Neural cell (in vitro differentiated cells): ENCODE measurements at regions not wholly inside any gene's neighbourhood (a gene's known extent, or its start where the extent isn't known, plus 50 kb on each side); places are given as distances from the start of the nearest gene placed in this dataset.
"Not testable (repeated sequence)": the region's sequence is repeated elsewhere in the genome, so short reads cannot be mapped to it uniquely, and the experiment has no call there.

Experiments
- H2AFZ ChIP-seq: fragments of 200-600, 300-800 bp; sonication (generic), shearing (Covaris generic); 2 replicates; pipeline ENCODE4 v1.6.0; 2014; ENCODE audit warnings: low read depth, mild to moderate bottlenecking, antibody characterized with exemption, low read length, moderate library complexity
- H3F3A ChIP-seq: fragments of 200-600 bp; shearing (Covaris generic); 2 replicates; pipeline ENCODE4 v1.6.1; 2016; ENCODE audit warnings: mild to moderate bottlenecking, moderate library complexity, mixed read lengths, antibody characterized with exemption, low read length; ENCODE audit not compliant: insufficient read depth, poor library complexity, severe bottlenecking
- H3K27ac ChIP-seq: fragments of 200-600, 300-800 bp; sonication (generic), shearing (Covaris generic); 2 replicates; pipeline ENCODE4 v1.5.1; 2014; ENCODE audit warnings: mild to moderate bottlenecking, low read length, moderate library complexity
- H3K27me3 ChIP-seq: fragments of 300-800, 200-600 bp; sonication (generic), shearing (Covaris generic); 2 replicates; pipeline ENCODE4 v1.6.0; 2014; ENCODE audit warnings: mild to moderate bottlenecking, low read depth, low read length, moderate library complexity; ENCODE audit not compliant: insufficient read depth
- H3K36me3 ChIP-seq: fragments of 300-800, 200-600 bp; sonication (generic), shearing (Covaris generic); 2 replicates; pipeline ENCODE4 v1.5.1; 2014; ENCODE audit warnings: mild to moderate bottlenecking, antibody characterized with exemption, low read length, moderate library complexity; ENCODE audit not compliant: insufficient read depth
- H3K4me2 ChIP-seq: fragments of 300-800, 200-600 bp; sonication (generic), shearing (Covaris generic); 2 replicates; pipeline ENCODE4 v1.6.0; 2014; ENCODE audit warnings: mild to moderate bottlenecking, low read length
- H3K4me3 ChIP-seq: fragments of 300-800, 200-600 bp; sonication (generic), shearing (Covaris generic); 2 replicates; pipeline ENCODE4 v1.5.1; 2014; ENCODE audit warnings: mild to moderate bottlenecking, low read length, moderate library complexity
- H3K79me2 ChIP-seq: fragments of 200-600 bp; shearing (Covaris generic); replicated peaks from 2 replicates; pipeline ENCODE4 v1.6.0; 2014; ENCODE audit warnings: mild to moderate bottlenecking, low read length, moderate library complexity; ENCODE audit not compliant: insufficient read depth
- H3K9ac ChIP-seq: fragments of 300-800, 200-600 bp; sonication (generic), shearing (Covaris generic); 2 replicates; pipeline ENCODE4 v1.6.1; 2016; ENCODE audit warnings: mild to moderate bottlenecking, low read length, mixed read lengths
- H3K9me2 ChIP-seq: fragments of 200-600 bp; shearing (Covaris generic); 2 replicates; pipeline ENCODE4 v1.6.1; 2016; ENCODE audit warnings: mild to moderate bottlenecking, low read length, mixed read lengths; ENCODE audit not compliant: insufficient read depth
- H3K9me3 ChIP-seq: fragments of 200-600, 300-800 bp; sonication (generic), shearing (Covaris generic); 2 replicates; pipeline ENCODE4 v1.6.1; 2016; ENCODE audit warnings: mild to moderate bottlenecking, mixed run types, low read length, moderate library complexity, mixed read lengths
- H4K20me1 ChIP-seq: fragments of 200-600 bp; shearing (Covaris generic); 2 replicates; pipeline ENCODE4 v1.6.1; 2016; ENCODE audit warnings: mild to moderate bottlenecking, mixed run types; ENCODE audit not compliant: insufficient read depth
- CTCF ChIP-seq: fragments of 450-650 bp; IDR thresholded peaks from 2 replicates; pipeline ENCODE4 v1.5.1; 2014; ENCODE audit warnings: antibody characterized with exemption, mild to moderate bottlenecking, moderate library complexity; ENCODE audit not compliant: poor library complexity, severe bottlenecking
- EP300 ChIP-seq: fragments of 450-650 bp; conservative IDR thresholded peaks from 2 replicates; pipeline ENCODE4 v1.6.1; 2014; ENCODE audit warnings: antibody characterized with exemption, mild to moderate bottlenecking, moderate library complexity; ENCODE audit not compliant: poor library complexity, severe bottlenecking
- EZH2 ChIP-seq: fragments of 200-600, 300-800 bp; shearing (Covaris generic), sonication (generic); IDR thresholded peaks from 2 replicates; pipeline ENCODE4 v1.6.1; 2014; ENCODE audit warnings: antibody characterized with exemption, low read length, borderline replicate concordance, mild to moderate bottlenecking; ENCODE audit not compliant: insufficient read depth, poor library complexity, severe bottlenecking
- MXI1 ChIP-seq: fragments of 450-650 bp; conservative IDR thresholded peaks from 2 replicates; pipeline ENCODE4 v1.6.1; 2014; ENCODE audit warnings: antibody characterized with exemption, mild to moderate bottlenecking; ENCODE audit not compliant: poor library complexity, severe bottlenecking
- POLR2AphosphoS5 ChIP-seq: IDR thresholded peaks from 2 replicates; pipeline ENCODE4 v1.6.1; 2012
- RAD21 ChIP-seq: fragments of 450-650 bp; conservative IDR thresholded peaks from 2 replicates; pipeline ENCODE4 v1.6.1; 2014; ENCODE audit warnings: antibody characterized with exemption, mild to moderate bottlenecking, moderate library complexity
- REST ChIP-seq: IDR thresholded peaks from 2 replicates; pipeline ENCODE4 v1.6.1; 2012; ENCODE audit warnings: borderline replicate concordance
- SMC3 ChIP-seq: fragments of 450-650 bp; conservative IDR thresholded peaks from 2 replicates; pipeline ENCODE4 v1.6.1; 2014; ENCODE audit warnings: antibody characterized with exemption, mild to moderate bottlenecking, moderate library complexity; ENCODE audit not compliant: poor library complexity
- TAF1 ChIP-seq: IDR thresholded peaks from 2 replicates; pipeline ENCODE4 v1.6.1; 2012; ENCODE audit warnings: low read depth

- no peaks in the 10 kb centered on the region for H3K9me3 ChIP-seq
- H3K27me3 ChIP-seq: no peaks in the 10 kb centered on the region
- H2AFZ ChIP-seq: no peak overlapping the region
- TF ChIP-seq MXI1: no peak
- no peak for TF ChIP-seq POLR2AphosphoS5
- no peak for TF ChIP-seq EP300
- TF ChIP-seq EZH2: no peak
- no peak for TF ChIP-seq TAF1
- TF ChIP-seq CTCF: no peak
- TF ChIP-seq SMC3: no peak
- no peak for TF ChIP-seq REST
- TF ChIP-seq RAD21: no peak
- no peaks in the 10 kb centered on the region for H3K9me2 ChIP-seq
- H3K4me2 ChIP-seq: no peak overlapping the region
- no peaks in the 10 kb centered on the region for H4K20me1 ChIP-seq
- no peak overlapping the region for H3K9ac ChIP-seq
- no peaks in the 10 kb centered on the region for H3K79me2 ChIP-seq
- no peak overlapping the region for H3K27ac ChIP-seq
- no peaks in the 10 kb centered on the region for H3K36me3 ChIP-seq
- H3K4me3 ChIP-seq: no peak overlapping the region
- H3F3A ChIP-seq: no peaks in the 10 kb centered on the region
Observed at GRCh38 chrX:121407627-121408026, 360.2 kb downstream of the GLUD2 start.

- H3K9me3 ChIP-seq, H2AFZ ChIP-seq, H3K27me3 ChIP-seq, H3K79me2 ChIP-seq, H3K9me2 ChIP-seq, H3F3A ChIP-seq, H3K4me2 ChIP-seq, H3K9ac ChIP-seq, H3K27ac ChIP-seq, H4K20me1 ChIP-seq, H3K4me3 ChIP-seq, H3K36me3 ChIP-seq: not testable (repeated sequence)
Observed at GRCh38 chrX:121431514-121431913, 384.1 kb downstream of the GLUD2 start.

GRCh38 chrX:121433289-121433688 lies 385.9 kb downstream of the GLUD2 start:
- H3K9me2 ChIP-seq: no peaks in the 10 kb centered on the region

More at GRCh38 chrX:121433289-121433688, 385.9 kb downstream of the GLUD2 start:
- Histone ChIP-seq H3K79me2 (no peaks in the 10 kb centered on the region), H3F3A (no peaks in the 10 kb centered on the region), H2AFZ (no peak overlapping the region), H3K9me3 (no peaks in the 10 kb centered on the region), H3K4me3 (no peak overlapping the region), H3K27me3 (no peaks in the 10 kb centered on the region), H3K27ac (no peak overlapping the region), H3K36me3 (no peaks in the 10 kb centered on the region), H4K20me1 (no peaks in the 10 kb centered on the region), H3K4me2 (no peak overlapping the region), H3K9ac (no peak overlapping the region)
- TF ChIP-seq EP300 (no peak), SMC3 (no peak), REST (no peak), MXI1 (no peak), POLR2AphosphoS5 (no peak), CTCF (no peak), TAF1 (no peak), EZH2 (no peak)
